NCI-H82 treated with DMSO at 0.1 percent for 48 hours (cell line): ENCODE measurements at regions not wholly inside any gene's neighbourhood (a gene's known extent, or its start where the extent isn't known, plus 50 kb on each side); places are given as distances from the start of the nearest gene placed in this dataset.
"Not testable (repeated sequence)": the region's sequence is repeated elsewhere in the genome, so short reads cannot be mapped to it uniquely, and the experiment has no call there.

Experiments
- DNase-seq: peaks from one replicate; lab custom pipeline; 2025; ENCODE audit not compliant: unreplicated experiment; lab: John Stamatoyannopoulos, UW

DNA sequence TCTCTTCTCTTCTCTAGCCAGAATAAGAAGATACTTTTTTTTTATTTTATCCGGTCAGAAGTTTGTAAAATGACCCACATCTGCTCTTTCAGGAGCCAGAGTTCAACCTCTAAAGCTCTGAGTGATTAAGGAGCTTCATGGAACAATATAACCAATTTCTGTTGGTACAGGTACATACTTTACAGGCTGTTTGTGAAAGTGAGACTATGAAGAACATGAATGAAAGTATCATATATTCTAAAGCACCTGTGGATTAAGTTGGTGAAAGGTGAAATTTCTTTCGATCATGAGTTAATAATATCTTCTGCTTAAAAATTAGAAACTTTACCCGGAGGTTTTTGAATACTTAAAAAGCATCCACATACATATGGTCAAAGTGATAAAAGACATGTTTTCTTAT is 65.2 kb downstream of the DMRT2 start:
- DNase-seq = no peak

DNA sequence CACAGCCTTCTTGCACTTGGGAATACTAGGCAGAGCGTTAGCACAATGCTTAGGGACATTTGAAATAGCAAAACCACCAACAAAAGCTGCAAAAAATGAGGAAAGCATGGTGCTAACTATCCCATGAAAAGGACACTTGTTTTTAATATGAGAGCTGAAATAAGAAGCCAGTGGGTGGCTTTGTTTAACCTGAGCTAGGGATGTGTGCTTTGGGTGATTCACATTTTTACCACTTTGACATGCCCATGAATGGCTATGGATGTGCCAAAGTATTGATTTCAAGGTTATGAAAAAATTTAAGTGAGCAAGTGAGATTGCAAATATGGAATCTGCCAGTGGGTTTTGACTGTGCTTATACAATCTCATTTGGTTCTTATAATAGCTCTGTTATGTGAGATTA is 67.3 kb downstream of the DMRT2 start:
- no peak for DNase-seq

DNA sequence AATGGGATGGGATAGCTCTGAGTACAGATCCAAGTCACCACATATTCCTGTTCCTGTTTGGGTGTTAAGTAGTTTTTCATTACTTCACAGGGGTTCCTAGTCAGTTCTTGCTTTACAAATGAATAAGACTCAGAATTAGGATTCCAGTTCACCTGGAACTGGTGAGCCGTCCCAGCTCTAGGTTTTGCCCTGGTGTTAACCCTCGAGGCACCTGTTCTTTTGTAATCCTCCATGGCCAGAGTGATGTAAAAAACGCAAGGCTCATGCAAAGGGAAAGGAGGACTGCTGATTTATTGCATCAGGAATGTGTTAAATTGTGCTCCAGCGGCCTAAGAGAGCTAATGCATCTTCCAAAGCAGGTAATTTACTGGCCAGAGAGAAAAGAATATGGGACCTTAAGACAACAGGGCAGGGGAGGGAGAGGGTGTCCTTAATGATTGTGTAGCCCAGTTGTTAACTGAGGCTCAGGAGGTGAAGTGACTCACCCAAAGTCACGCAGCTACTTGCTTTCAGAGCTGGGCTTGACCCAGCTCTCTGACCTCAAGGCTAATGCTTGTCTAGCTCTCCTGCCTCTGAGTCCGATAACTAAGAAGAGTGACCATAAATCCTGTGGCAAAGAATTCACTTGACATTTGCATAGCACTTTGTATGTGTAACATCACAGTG is 70.5 kb downstream of the DMRT2 start:
- DNase-seq = no peak

DNA sequence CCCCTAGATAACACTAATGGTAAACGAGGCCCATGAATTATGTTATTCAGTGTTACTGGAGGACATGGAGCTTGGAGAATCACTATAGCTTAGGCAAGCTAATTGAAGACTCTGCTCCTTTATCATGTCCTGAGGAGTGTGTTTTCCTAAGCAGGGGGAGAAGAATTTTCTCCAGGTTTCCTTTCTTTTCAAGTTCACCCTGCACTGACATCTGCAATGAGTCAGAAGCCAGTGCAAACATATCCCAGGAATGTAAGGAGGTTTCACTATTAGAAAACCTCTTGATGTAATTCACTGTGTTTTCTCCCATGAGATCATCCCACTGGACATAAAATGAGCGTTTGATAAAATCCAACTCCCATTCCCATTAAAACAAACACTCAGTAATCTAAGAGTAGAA is 75.6 kb downstream of the DMRT2 start:
- DNase-seq = no peak

DNA sequence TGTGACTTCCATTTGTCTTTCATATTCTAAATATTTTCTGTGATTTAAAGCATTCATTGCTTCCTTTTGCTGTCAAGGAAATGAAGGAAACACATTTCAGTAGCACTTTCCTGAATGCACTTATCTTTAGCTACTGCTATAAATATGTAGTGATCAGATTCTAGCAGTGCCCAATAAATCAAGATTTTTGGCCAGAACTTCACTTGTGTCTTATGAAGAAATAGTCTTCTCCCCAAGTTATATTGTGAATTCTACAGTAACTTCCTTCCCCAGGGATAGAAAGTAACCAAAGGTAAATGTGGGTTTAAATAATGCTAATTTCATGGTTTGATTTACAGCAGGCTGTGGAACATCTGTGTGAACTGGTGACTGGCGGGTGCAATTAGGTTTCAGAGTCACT is 77.9 kb downstream of the DMRT2 start:
- no peak for DNase-seq

DNA sequence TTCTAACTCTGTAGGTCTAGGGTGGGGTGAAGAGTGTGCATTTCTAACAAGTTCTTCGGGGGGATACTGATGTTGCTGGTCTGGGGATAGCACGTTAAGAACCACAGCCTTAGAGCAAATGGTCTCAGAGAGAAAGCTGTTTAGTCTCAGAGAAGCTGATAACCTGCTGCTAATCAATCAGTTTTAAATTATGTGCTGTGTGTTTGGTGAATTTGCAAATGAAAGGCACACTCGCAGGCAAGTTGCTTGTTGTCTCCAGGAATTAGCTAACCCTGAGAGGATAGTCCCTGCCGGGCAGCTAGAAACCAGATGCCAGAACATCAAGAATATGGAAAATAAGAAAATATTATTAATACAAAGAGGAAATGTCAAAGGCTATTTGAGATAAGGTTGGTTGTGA is 79.2 kb downstream of the DMRT2 start:
- no peak for DNase-seq

DNA sequence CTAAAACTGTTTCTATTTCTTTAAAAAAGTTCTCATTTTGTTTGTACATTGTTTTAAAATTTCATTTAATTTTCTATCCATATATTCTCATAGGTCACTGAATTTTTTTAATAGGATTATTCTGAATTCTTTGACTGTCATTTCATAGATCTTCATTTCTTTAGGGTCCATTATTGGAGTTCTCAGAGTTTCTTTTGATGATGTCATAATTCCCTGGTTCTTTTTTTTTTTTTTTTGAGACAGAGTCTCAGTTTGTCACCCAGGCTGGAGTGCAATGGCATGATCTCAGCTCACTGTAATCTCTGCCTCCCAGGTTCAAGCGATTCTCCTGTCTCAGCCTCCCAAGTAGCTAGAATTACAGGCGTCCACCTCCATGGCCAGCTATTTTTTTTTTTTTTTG is 89.9 kb downstream of the DMRT2 start:
- no peak for DNase-seq

DNA sequence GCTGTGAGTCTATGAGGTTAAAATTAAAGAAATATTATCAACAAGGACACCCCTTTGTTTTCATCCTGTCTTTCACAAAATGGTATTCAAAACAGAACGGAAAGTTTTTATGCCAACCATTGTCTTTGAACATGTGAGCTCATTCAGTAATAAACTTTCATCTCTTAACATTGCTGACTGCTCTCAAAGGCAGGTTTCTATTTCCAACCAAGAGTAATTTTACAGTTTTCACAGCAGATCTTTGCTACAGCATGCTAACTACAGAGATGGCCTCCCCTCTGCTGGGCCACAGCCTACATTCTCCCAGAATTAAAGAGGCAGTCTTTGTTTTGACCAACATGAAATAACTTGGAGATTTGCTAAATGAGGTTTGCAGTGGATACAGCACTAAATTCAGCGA is 101.5 kb downstream of the DMRT2 start:
- DNase-seq = no peak

DNA sequence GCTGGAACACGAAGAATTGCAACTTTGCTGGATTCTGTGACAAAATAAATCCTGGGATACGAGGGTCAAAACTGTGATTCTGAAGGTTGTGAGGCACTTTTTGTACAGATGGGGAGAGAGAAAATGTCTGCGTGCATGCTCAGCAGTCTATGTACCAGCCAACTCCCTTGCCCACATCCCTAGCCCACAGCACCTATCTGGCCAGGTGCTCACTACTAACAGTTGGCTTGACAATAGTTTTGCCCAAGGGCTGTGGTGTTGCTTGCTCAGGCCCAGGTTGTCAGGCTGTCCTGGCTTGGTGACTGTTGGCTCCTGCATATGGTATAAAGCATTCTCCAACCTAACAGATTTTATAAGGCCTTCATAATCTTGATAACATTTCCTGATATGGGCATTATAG is 102.0 kb downstream of the DMRT2 start:
- no peak for DNase-seq

DNA sequence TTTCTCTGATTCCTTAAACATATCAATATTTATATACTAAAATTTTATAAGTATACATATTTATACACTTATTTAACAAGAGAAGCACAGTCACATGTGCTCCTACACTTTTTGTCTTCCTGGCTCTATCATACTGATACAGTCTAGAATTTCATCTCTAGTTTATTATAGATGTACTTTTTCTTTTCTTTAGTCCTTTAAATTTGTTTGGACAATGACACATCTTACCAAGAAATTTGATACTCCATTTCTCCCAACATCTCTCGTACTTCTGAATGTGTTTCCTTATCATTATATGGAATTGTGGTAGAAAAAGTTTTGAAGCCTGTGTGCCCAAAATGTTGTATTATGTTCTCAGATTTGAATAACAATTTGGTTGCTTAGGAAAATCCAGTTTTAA is 104.6 kb downstream of the DMRT2 start:
- DNase-seq = no peak

DNA sequence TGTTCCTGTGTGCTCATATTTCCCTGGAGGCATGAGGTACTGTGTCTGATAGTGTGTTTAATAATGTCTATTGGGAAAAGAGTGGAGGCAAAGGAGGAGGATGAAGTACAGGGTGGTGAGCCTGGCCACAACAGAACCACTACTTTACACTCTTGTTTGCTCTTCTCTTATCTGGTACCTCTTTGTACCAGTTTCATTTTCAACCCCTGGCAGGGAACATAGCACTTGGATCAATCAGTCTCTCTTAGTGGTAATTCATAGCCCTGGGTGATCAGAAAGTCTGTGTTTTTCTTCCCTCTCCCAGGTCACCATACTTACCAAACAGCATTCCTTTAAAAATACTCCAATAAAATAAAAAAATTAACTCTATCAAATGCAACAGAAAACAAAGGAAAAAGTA is 105.4 kb downstream of the DMRT2 start:
- no peak for DNase-seq

DNA sequence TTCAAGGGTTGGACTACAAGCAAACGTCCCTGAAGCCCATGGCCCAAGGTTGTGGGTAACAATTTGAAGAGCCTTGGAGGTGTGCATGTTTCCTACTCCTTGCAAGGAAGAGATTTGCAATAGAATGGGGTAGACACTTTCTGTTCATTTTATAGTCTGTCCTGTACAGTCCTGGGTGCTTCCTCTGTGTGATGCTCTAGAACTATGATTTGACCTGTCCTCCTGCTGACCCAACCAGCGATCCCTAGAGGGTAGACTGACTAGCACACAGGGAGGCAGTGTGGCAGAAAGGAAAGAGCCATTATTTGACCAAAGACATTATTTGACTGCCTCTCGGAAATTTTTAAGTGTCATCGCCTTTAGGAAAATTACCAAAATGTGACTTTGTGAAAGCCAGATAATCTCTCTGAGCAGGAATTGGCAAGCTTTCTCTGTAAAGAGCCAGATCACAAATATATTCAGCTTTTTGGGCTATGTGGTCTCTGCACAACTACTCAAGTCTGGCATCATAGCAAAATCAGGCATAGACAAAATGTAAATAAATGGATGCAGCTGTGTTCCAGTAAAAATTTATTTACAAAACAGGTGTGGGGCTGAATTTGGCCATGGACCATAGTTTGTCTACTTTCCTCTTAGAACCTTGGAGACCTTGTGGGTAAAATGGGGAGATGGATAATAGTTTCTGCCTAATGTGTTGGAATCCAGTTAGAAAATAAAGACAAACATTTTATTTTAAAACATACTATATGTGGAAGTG is 106.8 kb downstream of the DMRT2 start:
- DNase-seq = no peak

DNA sequence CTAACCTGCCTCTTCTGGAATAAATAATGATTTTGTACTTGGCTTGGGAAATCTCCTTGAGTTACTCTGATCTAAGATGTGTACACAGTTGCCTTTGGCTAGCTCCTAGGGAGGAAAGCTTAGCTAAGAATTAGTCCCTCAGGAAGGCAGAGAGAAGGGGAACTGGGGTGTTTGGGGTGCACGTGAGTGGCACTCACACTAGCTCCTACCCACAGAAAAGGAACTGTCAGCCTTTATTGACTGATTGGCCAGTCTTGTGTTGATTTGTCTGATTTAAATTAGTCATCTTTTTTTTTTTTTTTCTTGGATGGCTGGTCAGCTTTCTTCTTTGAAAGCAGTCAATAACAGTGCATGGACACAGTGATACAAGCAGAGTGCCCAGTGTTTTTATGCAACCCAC is 107.7 kb downstream of the DMRT2 start:
- DNase-seq = no peak

DNA sequence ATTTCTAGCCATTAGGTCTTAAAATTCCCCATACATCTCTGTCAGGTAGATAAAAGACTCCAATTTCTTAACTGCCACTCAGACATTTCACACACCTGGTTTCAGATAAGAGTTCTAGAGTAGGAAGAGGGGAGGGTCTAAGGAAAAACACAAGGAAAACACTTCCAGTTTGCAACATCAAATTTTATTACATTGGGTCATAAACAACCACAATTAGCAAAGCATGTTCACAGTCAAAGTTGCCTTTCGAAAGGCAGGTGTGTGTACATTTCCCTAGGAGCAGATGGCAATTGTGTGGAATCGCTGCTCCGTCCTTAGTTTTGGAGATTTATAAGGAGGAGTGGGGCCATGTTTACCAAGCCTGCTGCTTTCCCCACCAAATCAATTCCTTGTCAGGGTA is 120.8 kb downstream of the DMRT2 start:
- no peak for DNase-seq

DNA sequence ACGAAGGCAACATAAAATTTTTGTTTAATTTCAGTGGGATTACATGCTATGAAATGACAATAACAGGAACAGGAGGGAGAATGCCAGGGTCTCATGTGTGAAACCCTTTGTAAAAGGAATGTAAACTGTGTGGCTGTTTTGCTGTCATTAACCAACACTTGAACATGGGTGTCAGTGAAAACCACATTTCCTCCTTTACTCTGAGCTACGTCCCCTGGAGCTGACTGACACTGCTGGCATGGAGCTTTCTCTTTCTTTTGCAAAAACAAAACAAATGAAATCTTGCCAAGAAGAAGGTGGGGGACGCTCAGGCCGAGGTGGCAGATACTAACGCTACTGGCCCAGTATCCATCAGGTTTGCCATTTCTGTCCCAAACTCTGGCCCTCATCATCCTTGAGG is 121.4 kb downstream of the DMRT2 start:
- DNase-seq = no peak

DNA sequence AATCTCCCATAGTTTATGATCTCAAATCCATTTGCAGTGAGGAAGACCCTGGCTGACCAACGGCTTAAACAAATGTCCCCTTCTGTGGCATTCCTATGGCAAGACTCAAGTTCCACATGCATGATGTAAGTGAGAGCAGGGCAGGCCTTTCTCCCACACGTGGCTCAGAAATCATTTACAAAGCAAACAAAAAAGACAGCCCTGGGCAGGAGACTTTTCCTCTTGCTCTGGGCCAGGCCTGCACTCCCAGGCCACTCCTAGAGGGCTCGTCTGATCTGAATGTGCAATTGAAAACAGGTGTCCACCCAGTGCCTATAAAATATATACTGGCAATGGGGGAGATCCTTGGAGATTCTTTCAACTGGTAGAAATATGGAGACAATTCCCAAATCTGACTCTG is 123.1 kb downstream of the DMRT2 start:
- no peak for DNase-seq

DNA sequence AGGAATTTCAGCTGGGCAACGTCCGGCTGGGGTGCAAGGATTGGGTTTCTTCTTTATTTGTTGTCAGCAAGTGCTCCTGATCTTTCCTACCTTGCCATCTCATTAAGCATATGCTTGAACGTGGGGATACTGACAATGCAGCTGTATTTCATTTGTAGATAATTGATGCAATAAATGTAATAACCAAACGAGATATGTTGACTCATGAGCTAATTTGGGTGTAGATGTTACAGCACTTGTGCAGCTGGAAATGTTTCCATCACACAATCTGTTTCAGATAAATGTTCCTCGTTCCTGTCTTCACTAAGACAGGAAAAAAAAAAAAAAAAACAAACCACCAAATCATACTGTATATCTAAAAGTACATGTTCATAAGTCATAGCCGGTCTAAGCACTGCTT is 123.8 kb downstream of the DMRT2 start:
- DNase-seq = no peak

DNA sequence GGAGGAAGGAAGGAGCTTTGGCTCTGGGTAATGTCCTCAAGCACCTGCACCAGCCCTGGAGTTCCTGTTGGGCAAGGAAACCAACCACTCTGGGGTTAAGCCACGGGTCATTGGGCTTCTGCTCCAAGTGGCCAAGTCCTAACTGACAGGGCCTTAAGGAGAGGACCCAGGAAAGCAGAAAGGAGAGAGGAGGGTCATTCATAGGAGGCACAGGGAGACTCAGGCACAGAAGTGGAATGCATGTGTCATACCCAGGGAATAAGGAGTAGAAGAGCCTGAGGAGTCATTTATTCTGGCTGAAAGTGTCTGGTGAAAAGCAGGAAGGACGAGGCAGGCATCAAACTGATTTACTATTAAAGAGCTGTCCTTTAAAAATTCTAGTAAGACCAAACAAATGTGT is 129.2 kb downstream of the DMRT2 start:
- DNase-seq = no peak

DNA sequence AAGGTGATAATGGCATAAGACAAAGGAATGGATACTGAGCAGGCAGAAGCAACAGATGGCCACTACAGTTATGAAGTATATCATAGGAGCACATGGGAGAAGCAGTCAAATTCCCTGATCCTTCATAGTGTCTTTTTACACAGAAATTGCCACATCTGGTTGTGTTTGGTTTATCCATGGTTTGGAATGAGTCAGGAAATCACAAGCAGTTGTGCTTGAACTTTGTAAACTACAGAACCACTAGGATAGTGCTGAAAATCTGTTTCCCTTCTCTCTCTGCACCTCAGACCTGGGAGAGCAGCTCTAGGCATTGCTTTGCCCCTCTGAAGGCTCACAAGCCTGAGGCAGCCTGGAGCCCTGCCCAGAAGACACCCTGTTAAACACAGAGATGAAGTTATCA is 134.0 kb downstream of the DMRT2 start:
- no peak for DNase-seq

DNA sequence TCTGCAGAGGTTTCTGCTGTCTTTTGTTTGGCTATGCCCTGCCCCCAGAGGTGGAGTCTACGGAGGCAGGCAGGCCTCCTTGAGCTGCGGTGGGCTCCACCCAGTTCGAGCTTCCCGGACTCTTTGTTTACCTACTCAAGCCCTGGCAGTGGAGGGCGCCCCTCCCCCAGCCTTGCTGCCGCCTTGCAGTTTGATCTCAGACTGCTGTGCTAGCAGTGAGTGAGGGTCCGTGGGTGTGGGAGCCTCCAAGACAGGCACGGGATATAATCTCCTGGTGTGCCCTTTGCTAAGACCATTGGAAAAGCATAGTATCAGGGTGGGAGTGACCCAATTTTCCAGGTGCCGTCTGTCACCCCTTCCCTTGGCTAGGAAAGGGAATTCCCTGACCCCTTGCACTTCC is 137.0 kb downstream of the DMRT2 start:
- not testable (repeated sequence) for DNase-seq

DNA sequence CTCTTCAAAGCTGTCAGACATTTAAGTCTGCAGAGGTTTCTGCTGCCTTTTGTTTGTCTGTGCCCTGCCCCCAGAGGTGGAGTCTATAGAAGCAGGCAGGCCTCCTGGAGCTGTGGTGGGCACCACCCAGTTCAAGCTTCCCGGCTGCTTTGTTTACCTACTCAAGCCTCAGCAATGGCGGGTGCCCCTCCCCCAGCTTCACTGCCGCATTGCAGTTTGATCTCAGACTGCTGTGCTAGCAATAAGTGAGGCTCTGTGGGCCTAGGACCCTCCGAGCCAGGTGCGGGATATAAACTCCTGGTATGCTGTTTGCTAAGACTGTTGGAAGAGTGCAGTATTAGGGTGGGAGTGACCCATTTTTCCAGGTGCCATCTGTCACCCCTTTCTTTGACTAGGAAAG is 145.5 kb downstream of the DMRT2 start:
- not testable (repeated sequence) for DNase-seq

DNA sequence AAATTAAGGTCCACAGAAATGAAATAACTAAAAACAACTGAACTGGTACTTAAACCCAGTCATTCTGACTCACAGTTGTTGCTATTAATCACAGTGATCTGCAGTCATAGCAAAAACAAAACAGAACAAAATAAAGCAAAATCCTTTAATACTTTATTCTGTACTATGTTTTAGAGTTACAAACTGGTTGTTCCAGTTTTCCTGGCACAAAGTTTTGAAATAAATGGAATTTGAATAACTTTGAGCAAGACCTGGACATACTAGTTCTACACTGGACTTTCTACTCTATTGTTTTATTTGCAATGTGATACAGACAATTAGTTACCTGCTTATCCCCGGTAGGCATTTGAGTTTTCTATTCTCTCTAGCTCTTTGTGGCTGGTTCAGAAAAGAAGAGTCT is 147.9 kb downstream of the DMRT2 start:
- DNase-seq = no peak

DNA sequence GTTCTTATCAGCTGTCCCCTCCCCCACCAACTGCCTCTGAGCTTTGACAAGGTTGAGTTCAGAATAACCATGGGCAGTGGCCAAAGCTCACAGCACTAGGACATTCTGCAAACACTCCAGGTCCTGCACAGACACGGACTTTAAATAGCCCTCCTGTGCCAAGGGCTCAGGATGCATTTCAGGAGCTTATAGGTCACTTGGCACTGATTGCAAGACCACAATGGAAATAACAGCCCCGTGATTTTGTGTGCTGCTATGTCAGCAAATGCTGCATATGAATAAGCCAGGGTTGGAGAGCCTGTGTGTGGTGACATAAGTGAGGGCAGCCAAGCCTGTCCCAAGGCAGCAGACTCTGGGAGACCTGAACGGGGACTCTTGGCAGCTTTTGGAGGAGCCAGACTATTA is 150.7 kb downstream of the DMRT2 start:
- DNase-seq = no peak
